Head of caudate nucleus (tissue), 42 donors: ENCODE measurements at regions not wholly inside any gene's neighbourhood (a gene's known extent, or its start where the extent isn't known, plus 50 kb on each side); places are given as distances from the start of the nearest gene placed in this dataset.
A peak's percentile ranks its signal among the peaks of the same experiment; 100 is the strongest.
"Not testable (repeated sequence)": the region's sequence is repeated elsewhere in the genome, so short reads cannot be mapped to it uniquely, and the experiment has no call there.

Experiments
- DNase-seq, 42 donors: peaks; one replicate each; pipeline versions ENCODE4 v3.0.0 to v3.0.0-alpha.2; 2020 to 2021; ENCODE audit warnings: mixed read lengths in 7 of 42
- intact Hi-C: fragments of 100-400 bp; cut with DNase I; formaldehyde crosslinking; loops from one replicate; pipeline ENCODE4 v1.15.0; 2022

DNA sequence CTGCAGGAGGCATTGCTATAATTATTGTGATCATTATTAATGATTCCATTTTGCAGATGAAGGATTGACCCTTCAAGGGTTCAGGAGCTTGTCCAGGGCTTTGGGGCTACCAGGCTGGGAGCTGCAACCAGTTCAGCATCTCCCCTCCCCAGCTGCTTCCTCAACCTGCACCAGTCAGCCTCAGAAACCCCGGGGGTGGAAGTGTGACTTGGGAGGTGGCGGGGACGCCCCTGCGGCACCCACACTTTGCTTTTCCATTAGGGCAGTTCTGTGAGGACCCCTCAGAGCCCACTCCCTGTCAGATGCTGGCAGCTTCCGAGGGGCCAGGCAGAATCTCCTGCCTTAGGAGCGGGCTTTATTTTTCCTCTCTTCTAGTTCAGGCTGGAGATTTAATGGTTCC, 85.6 kb downstream of the OLFM1 start:
- intact Hi-C loops = no loop called here
- DNase-seq = no peak

GRCh38 chr9:135174248-135174647, 86.8 kb downstream of the OLFM1 start:
- intact Hi-C loops = no loop called here
- no peak for DNase-seq

DNA sequence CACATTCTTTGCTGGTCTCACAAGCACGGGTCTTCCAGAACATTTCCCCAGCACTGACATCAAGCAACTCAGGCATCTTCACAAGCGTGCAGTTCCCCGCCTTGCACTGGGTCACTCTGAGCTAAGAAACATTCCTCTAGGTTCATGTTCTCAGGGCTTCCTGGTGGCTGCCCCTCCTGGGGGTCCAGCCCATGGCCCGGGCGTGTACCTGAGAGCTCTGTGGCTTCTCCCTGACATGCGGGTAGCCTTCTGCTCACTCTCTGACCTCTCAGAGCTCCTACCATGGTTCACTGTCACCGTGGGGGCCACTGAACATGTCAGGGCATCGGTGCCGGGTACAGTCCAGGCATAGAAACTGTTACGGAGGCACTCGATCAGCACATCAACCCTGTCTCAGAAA, 87.5 kb downstream of the OLFM1 start:
- no peak for DNase-seq
- intact Hi-C loops = no loop called here

GRCh38 chr9:135176284-135176683, 88.8 kb downstream of the OLFM1 start:
- intact Hi-C loops = no loop called here
- DNase-seq = no peak

- intact Hi-C loops, DNase-seq: not testable (repeated sequence)
Measured at GRCh38 chr9:135177562-135177961, 90.1 kb downstream of the OLFM1 start.

GRCh38 chr9:135178498-135178897, 91.0 kb downstream of the OLFM1 start:
- no peak for DNase-seq
- intact Hi-C loops = no loop called here

- intact Hi-C loops = no loop called here
- DNase-seq = no peak
Measured at GRCh38 chr9:135179041-135179440, 91.6 kb downstream of the OLFM1 start.

GRCh38 chr9:135179976-135180375, 92.5 kb downstream of the OLFM1 start:
- no peak for DNase-seq
- intact Hi-C loops = no loop called here

- intact Hi-C loops = no loop called here
- no peak for DNase-seq
Measured at GRCh38 chr9:135180586-135180985, 93.1 kb downstream of the OLFM1 start.

- intact Hi-C loops = no loop called here
- DNase-seq = no peak
Measured at GRCh38 chr9:135181336-135181735, 93.9 kb downstream of the OLFM1 start.

DNA sequence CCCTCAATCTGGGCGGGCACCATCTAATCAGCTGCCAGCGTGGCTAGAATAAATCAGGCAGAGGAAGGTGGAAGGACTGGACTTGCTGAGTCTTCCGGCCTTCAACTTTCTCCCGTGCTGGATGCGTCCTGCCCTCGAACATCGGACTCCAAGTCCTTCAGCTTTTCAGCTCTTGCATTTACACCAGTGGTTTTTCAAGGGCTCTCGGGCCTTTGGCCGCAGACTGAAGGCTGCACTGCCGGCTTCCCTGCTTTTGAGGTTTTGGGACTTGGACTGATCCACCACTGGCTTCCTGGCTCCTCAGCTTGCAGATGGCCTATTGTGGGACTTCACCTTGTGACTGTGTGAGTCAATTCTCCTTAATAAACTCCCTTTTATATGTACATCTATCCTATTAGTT, 94.4 kb downstream of the OLFM1 start:
- intact Hi-C loops, DNase-seq: not testable (repeated sequence)

DNA sequence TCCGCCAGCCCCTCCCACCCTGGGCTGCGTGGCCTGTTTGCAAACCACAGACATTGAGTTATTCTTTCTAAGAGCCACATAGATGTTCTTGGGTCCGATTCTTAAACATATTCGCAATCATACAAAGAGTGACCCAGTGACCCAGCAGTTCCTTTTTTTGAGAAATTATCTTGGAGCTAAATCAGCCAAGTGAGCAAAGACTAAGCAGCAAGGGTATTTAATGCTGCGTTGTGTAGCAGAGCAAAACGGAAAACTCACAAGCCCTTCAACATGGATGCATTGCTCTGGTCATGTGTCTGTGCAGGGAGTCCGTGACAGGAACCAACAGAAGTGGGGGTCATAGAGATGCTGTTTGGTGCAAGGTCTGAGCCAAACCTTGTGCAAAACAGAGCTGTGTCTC, 95.6 kb downstream of the OLFM1 start:
- intact Hi-C loops = no loop called here
- no peak for DNase-seq

GRCh38 chr9:135183528-135184180, 96.2 kb downstream of the OLFM1 start:
- DNase-seq = peak in 7 of 42 donors; percentile 16 to 57 (median 20)
- intact Hi-C loops = no loop called here

DNA sequence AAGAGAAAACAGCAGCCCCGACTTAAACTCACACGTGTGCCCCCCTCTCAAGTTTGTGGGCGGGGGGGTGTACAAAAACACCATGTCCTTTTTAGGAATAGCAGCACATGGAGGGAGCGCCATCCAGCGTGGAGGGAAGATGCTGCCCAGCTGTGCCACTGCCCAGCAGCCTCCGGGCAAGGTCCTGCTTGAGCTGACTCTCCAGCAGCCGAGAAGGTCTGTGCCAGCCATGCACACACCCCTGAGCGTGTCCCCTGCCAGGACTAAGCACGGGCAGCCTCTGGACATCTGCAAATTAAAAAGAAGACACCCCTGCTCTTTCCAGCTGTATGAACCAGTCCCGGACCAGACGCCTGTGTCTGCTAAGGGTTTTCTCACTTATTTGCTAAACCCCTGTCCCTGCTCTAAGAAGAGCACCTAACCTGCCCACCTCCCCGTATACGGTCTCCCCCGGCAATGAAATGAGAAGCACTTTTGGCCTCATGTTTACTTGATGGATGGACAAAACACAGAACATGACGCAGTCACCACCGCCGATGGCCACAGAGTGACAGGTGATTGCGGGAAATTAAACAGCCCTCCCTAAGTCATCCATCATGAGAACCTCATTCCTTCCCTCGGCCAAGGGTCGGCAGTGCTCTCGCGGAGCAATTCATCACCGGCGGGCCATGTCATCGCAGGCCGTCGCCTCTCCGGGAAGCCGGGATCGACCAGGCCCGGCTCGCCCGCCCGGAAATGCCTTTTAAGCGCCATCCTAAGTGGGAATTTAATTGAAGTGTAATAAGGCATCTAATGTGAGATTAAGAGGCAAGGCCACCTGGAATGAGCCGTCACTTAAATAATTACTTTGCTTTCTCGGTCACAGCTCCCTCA, 96.9 kb downstream of the OLFM1 start:
- DNase-seq = no peak
- intact Hi-C loops = no loop called here

GRCh38 chr9:135185060-135185459, 97.6 kb downstream of the OLFM1 start:
- intact Hi-C loops = no loop called here
- DNase-seq = no peak

DNA sequence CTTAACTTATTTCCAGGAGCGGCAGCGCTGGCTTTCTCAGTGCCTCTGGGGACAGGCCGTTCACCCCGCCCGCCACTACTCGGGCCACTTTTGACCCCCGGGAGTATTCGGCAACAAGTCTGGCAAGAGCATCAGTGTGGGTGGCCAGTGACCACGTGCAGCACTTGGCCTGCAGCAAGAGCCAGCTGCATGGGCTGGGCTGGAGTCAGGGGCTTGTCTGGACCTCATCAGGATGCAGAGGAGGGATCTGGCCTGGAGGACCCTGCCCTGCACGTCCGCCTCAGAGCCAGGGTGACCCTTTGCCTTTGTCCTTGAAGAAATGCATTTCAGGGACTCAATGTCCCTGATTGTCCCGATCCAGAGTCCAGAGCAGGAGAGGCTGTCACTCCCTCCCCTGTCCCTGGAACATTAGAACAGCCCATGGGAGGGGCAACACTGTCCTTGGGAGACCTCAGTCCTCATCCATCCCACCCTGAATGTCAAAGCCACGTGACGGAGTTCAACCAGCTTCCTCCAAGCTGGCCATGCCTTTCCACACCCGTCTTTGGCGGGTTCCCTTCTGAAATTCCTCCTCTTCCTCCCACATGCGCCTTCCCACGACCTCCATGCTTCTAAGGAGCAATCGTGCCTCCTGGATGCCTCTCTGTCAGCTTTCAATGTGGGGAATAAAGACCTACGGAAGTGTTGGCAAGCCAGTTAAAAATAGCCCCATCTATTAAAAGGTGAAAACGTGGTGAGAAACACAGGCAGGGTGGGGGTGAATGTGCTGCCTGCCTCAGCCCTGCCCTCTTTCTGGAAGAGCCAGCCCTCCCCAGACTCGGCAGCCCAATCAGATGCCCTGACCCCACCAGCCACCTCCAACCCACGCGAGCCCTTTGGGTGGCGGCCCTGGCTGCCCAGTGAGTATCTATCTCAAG, 99.0 kb downstream of the OLFM1 start:
- intact Hi-C loops = no loop called here
- peak in 38 of 42 donors; percentile 19 to 89 (median 61) for DNase-seq

DNA sequence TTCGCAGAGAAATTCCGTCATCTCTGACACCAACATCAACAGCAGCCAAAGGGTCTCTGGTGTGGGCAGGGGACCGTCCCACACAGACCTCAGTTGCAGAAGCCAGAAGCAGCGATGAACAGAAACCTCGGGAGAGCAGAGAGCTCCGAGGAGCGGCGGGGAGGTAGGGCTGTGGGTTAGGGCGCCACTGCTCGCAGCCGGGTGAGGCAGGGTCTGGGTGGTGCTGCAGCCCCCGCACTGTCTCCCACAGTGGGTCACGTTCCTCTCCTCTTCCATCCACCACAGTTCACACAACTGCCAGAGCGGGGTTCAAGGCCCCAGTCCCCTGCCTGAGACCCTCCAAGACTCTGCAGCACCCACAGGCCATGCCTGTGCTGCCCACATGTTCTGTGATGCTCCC, 99.9 kb downstream of the OLFM1 start:
- DNase-seq = peak in 2 of 42 donors; percentile 11 to 16
- intact Hi-C loops = no loop called here

GRCh38 chr9:135188681-135189151, 101.2 kb downstream of the OLFM1 start:
- no peak for DNase-seq
- intact Hi-C loops = no loop called here

- intact Hi-C loops = no loop called here
- no peak for DNase-seq
Measured at GRCh38 chr9:135189497-135189896, 102.0 kb downstream of the OLFM1 start.
